ENCODE measurements at regions not wholly inside any gene's neighbourhood (a gene's known extent, or its start where the extent isn't known, plus 50 kb on each side); places are given as distances from the start of the nearest gene placed in this dataset.

DNA sequence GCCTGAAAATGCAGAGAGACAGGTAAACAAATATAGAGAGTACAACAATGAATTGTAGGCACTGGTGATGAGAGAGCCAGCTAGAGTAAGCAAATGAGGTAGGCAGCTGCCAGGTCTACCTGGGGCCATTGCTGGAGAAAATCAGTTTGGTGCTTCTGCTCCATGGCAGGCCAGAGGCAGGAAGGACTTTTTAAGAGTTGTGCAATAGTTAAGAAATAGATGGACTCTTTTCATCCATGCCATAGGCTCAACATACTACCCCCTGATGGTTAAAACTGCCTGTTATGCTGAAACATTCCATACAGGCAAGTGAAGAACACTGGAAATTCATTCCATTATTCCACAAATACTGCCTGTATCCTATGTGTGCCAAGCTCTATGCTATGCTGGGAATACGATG is 86.5 kb upstream of the CCDC112 start:
- TF ChIP-seq, protein P1, sequence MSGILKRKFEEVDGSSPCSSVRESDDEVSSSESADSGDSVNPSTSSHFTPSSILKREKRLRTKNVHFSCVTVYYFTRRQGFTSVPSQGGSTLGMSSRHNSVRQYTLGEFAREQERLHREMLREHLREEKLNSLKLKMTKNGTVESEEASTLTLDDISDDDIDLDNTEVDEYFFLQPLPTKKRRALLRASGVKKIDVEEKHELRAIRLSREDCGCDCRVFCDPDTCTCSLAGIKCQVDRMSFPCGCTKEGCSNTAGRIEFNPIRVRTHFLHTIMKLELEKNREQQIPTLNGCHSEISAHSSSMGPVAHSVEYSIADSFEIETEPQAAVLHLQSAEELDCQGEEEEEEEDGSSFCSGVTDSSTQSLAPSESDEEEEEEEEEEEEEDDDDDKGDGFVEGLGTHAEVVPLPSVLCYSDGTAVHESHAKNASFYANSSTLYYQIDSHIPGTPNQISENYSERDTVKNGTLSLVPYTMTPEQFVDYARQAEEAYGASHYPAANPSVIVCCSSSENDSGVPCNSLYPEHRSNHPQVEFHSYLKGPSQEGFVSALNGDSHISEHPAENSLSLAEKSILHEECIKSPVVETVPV (CRISPR knock-in tag; IDR thresholded peaks at IDR 0.05), result no peak
- TF ChIP-seq, protein P2, sequence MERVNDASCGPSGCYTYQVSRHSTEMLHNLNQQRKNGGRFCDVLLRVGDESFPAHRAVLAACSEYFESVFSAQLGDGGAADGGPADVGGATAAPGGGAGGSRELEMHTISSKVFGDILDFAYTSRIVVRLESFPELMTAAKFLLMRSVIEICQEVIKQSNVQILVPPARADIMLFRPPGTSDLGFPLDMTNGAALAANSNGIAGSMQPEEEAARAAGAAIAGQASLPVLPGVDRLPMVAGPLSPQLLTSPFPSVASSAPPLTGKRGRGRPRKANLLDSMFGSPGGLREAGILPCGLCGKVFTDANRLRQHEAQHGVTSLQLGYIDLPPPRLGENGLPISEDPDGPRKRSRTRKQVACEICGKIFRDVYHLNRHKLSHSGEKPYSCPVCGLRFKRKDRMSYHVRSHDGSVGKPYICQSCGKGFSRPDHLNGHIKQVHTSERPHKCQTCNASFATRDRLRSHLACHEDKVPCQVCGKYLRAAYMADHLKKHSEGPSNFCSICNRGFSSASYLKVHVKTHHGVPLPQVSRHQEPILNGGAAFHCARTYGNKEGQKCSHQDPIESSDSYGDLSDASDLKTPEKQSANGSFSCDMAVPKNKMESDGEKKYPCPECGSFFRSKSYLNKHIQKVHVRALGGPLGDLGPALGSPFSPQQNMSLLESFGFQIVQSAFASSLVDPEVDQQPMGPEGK (CRISPR knock-in tag; IDR thresholded peaks at IDR 0.05; ENCODE audit: borderline replicate concordance), result no peak
- no peak for TF ChIP-seq ZNF565 (CRISPR knock-in tag; conservative IDR thresholded peaks at IDR 0.05; ENCODE audit: low read depth)
- TF ChIP-seq CSDC2 (CRISPR knock-in tag; IDR thresholded peaks at IDR 0.05), result no peak
- no peak for TF ChIP-seq ESRRG (CRISPR knock-in tag; IDR thresholded peaks at IDR 0.05)
- no peak for TF ChIP-seq TOX (CRISPR knock-in tag; IDR thresholded peaks at IDR 0.05; ENCODE audit: borderline replicate concordance)
- no peak for TF ChIP-seq TCF4 (CRISPR knock-in tag; IDR thresholded peaks at IDR 0.05; ENCODE audit: borderline replicate concordance)
